ENCODE measurements at regions not wholly inside any gene's neighbourhood (a gene's known extent, or its start where the extent isn't known, plus 50 kb on each side); places are given as distances from the start of the nearest gene placed in this dataset.

DNA sequence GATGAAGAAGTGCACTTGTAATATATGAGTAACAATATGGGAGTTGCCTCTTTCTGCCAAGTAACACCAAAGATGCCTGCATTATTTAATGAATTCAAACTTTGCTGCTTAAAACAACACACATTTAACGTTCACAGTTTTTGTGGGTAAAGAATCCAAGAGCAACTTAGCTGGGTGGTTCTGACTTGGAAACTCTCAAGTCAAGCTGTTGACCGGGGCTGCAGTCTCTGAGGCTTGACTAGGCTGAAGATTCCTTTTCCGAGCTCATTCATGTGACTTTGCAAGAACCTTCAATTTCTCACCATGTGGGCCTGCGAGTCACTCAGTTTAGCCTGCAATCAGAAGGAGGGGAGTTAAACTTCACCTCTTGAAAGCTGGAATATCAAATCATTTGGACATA lies 53.0 kb upstream of the TRPC7 start:
- Histone ChIP-seq H3K27me3 (no peaks in the 10 kb centered on the region), H3K36me3 (no peaks in the 10 kb centered on the region), H3K27ac (no peak overlapping the region), H3K4me3 (no peak overlapping the region), H3K9me3 (no peaks in the 10 kb centered on the region), H3K4me1 (no peaks in the 10 kb centered on the region), H3K9ac (ENCODE audit: low read depth in 2 of 2, low read length in 2 of 2) (no peak overlapping the region)
- DNase-seq, result no peak
- TF ChIP-seq, protein P1, sequence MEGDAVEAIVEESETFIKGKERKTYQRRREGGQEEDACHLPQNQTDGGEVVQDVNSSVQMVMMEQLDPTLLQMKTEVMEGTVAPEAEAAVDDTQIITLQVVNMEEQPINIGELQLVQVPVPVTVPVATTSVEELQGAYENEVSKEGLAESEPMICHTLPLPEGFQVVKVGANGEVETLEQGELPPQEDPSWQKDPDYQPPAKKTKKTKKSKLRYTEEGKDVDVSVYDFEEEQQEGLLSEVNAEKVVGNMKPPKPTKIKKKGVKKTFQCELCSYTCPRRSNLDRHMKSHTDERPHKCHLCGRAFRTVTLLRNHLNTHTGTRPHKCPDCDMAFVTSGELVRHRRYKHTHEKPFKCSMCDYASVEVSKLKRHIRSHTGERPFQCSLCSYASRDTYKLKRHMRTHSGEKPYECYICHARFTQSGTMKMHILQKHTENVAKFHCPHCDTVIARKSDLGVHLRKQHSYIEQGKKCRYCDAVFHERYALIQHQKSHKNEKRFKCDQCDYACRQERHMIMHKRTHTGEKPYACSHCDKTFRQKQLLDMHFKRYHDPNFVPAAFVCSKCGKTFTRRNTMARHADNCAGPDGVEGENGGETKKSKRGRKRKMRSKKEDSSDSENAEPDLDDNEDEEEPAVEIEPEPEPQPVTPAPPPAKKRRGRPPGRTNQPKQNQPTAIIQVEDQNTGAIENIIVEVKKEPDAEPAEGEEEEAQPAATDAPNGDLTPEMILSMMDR (IDR thresholded peaks at IDR 0.05), result no peak
- intact Hi-C loops (cut with DNase I), result no loop called here

All from colonic mucosa (tissue), 4 donors.